Breast epithelium (tissue), 4 donors: ENCODE measurements at regions not wholly inside any gene's neighbourhood (a gene's known extent, or its start where the extent isn't known, plus 50 kb on each side); places are given as distances from the start of the nearest gene placed in this dataset.

Experiments
- DNase-seq, 2 donors: peaks; one replicate each; pipeline ENCODE4 v3.0.0-alpha.2; 2019; ENCODE audit warnings: low spot score in 2 of 2
- H3K27ac ChIP-seq, 2 donors: fragments of 200-600 bp; sonication (generic) in 1 of 2; one replicate each; pipeline ENCODE4 v1.5.1; 2016 to 2019; ENCODE audit warnings: mild to moderate bottlenecking in 1 of 2
- H3K27me3 ChIP-seq, 2 donors: fragments of 200-600 bp; sonication (generic) in 1 of 2; one replicate each; pipeline versions ENCODE4 v1.5.1 to v1.6.0; 2017 to 2019; ENCODE audit warnings: control low read depth in 1 of 2, mild to moderate bottlenecking in 1 of 2
- H3K36me3 ChIP-seq: fragments of 200-600 bp; one replicate; pipeline ENCODE4 v1.5.1; 2019
- H3K4me1 ChIP-seq, 2 donors: fragments of 200-600 bp; sonication (generic); one replicate each; pipeline ENCODE4 v1.5.1; 2016 to 2019; ENCODE audit warnings: control low read depth in 1 of 2
- H3K4me3 ChIP-seq, 3 donors: fragments of 200-600 bp; sonication (generic); 1 replicate in 2 of 3; 2 replicates in 1 of 3; pipeline ENCODE4 v1.5.1; 2016 to 2019; ENCODE audit warnings: mild to moderate bottlenecking in 3 of 3, moderate library complexity in 2 of 3
- H3K9me3 ChIP-seq, 2 donors: fragments of 200-600 bp; sonication (generic) in 1 of 2; one replicate each; pipeline ENCODE4 v1.5.1; 2016 to 2019; ENCODE audit warnings: control low read depth in 1 of 2
- CTCF ChIP-seq, 3 donors: fragments of 450-650 bp; IDR thresholded peaks; one replicate each; pipeline ENCODE4 v1.5.1; 2016 to 2017; ENCODE audit warnings: antibody characterized with exemption in 3 of 3, mild to moderate bottlenecking in 3 of 3, moderate library complexity in 3 of 3
- POLR2A ChIP-seq: fragments of 450-650 bp; IDR thresholded peaks from one replicate; pipeline ENCODE4 v1.6.1; 2016; ENCODE audit warnings: antibody characterized with exemption, mild to moderate bottlenecking, moderate library complexity
- POLR2AphosphoS5 ChIP-seq, 3 donors: sonication (generic); formaldehyde crosslinking; IDR thresholded peaks; one replicate each; pipeline ENCODE4 v1.6.1; 2017; ENCODE audit warnings: antibody characterized with exemption in 3 of 3
- intact Hi-C: fragments of 100-400 bp; cut with DNase I; formaldehyde crosslinking; loops from one replicate; pipeline ENCODE4 v1.15.1; 2023; ENCODE audit warnings: low total_unique reads

DNA sequence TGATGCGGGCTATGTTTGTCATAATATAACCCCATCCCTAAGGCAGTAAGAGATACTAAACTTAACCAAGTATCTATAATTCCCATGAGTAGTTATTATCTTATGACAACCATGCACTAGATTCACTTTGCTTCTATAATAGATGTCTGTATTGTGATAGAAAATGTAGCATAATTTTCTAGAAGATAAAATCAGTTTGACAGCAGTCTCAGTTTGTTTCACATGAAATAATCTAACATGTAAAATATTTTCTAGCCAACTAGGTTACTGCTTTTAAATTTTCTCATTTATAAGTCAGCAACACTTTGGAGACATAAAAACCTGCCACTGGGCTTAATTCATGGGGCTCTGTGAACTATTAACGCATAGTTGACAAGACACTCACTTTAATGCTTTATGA lies 1410.7 kb upstream of the ATXN8OS start:
- no peak for DNase-seq
- Histone ChIP-seq H3K9me3 (no peaks in the 10 kb centered on the region), H3K27ac (no peak overlapping the region), H3K27me3 (no peaks in the 10 kb centered on the region), H3K36me3 (no peaks in the 10 kb centered on the region), H3K4me3 (no peak overlapping the region), H3K4me1 (no peaks in the 10 kb centered on the region)
- TF ChIP-seq POLR2A: no peak
- no peak for TF ChIP-seq POLR2AphosphoS5 (IDR thresholded peaks at IDR 0.05)
- no peak for TF ChIP-seq CTCF (IDR thresholded peaks at IDR 0.05)
- intact Hi-C loops: no loop called here

- DNase-seq: no peak
- no peak overlapping the region for H3K27ac ChIP-seq
- no peaks in the 10 kb centered on the region for H3K4me1 ChIP-seq
- H3K4me3 ChIP-seq: no peak overlapping the region
- H3K9me3 ChIP-seq: no peaks in the 10 kb centered on the region
- intact Hi-C loops: no loop called here
- H3K27me3 ChIP-seq: no peaks in the 10 kb centered on the region
- no peaks in the 10 kb centered on the region for H3K36me3 ChIP-seq
- no peak for TF ChIP-seq POLR2A
- TF ChIP-seq POLR2AphosphoS5 (IDR thresholded peaks at IDR 0.05): no peak
- TF ChIP-seq CTCF (IDR thresholded peaks at IDR 0.05): no peak
Observed at GRCh38 chr13:68692049-68692448, 1415.6 kb upstream of the ATXN8OS start.

GRCh38 chr13:68690567-68690966 lies 1417.1 kb upstream of the ATXN8OS start:
- TF ChIP-seq POLR2A: no peak
- no peak for TF ChIP-seq CTCF (IDR thresholded peaks at IDR 0.05)
- no peak for TF ChIP-seq POLR2AphosphoS5 (IDR thresholded peaks at IDR 0.05)
- H3K27ac ChIP-seq: no peak overlapping the region
- H3K27me3 ChIP-seq: no peaks in the 10 kb centered on the region
- H3K4me3 ChIP-seq: no peak overlapping the region
- no peaks in the 10 kb centered on the region for H3K4me1 ChIP-seq
- DNase-seq: no peak
- H3K9me3 ChIP-seq: no peaks in the 10 kb centered on the region
- no peaks in the 10 kb centered on the region for H3K36me3 ChIP-seq
- intact Hi-C loops: no loop called here

DNA sequence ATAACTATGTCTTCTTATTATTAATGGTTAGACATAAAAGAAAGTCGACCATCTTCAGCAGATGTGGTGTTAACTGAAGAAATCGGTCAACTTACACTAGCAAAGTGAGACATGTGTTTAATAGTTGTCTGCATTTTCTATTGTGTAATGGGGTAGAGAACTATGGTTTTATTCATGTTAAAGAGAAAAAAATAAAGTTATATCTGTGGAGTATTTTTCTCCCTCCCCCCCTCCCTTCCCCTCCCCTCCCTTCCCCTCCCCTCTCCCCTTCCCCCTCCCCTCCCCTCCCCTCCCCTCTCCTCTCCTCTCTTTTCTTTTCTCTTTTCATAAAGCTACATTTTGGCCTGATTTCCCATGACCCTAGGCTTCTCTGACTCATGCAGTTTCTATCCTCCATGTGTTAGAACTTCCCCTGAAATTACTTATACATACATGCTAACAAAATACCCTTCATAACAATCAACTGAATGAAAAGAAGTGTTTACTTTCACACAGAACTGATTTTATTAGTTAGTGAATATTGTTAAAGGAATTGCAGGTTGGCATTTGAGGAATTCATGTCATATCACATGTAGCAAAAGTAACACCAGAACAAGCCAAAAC lies 1431.0 kb upstream of the ATXN8OS start:
- Histone ChIP-seq H3K36me3 (no peaks in the 10 kb centered on the region), H3K27ac (no peak overlapping the region), H3K4me1 (no peaks in the 10 kb centered on the region), H3K9me3 (no peaks in the 10 kb centered on the region), H3K27me3 (no peaks in the 10 kb centered on the region), H3K4me3 (no peak overlapping the region)
- TF ChIP-seq CTCF (IDR thresholded peaks at IDR 0.05) (no peak), POLR2AphosphoS5 (IDR thresholded peaks at IDR 0.05) (no peak), POLR2A (no peak)
- no peak for DNase-seq
- intact Hi-C loops: no loop called here

DNA sequence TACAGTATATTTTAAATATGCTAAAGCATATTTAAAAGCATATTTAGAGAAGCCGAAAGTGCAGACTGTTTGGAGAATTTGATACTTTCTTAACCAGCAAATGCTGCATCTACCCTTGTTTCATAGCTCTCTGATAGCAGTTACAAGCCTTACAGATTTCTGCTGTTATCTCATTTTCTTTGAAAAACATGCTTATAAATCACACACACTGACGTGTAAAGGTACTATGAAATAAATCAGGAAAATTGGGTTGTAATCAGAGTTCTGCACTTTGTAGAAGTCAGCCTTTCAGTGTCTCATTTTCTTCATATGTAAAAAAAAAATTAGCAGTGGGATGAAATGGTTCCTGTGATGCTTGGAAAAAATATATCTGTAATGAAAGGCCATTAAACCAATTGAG lies 1432.4 kb upstream of the ATXN8OS start:
- H3K4me3 ChIP-seq: no peak overlapping the region
- TF ChIP-seq POLR2A (no peak), CTCF (IDR thresholded peaks at IDR 0.05) (no peak), POLR2AphosphoS5 (IDR thresholded peaks at IDR 0.05) (no peak)
- no peak for DNase-seq
- no peaks in the 10 kb centered on the region for H3K27me3 ChIP-seq
- intact Hi-C loops: no loop called here
- no peaks in the 10 kb centered on the region for H3K4me1 ChIP-seq
- no peaks in the 10 kb centered on the region for H3K36me3 ChIP-seq
- no peak overlapping the region for H3K27ac ChIP-seq
- H3K9me3 ChIP-seq: no peaks in the 10 kb centered on the region
